Neural cell (in vitro differentiated cells): ENCODE measurements at regions not wholly inside any gene's neighbourhood (a gene's known extent, or its start where the extent isn't known, plus 50 kb on each side); places are given as distances from the start of the nearest gene placed in this dataset.

Experiments
- H2AFZ ChIP-seq: fragments of 200-600, 300-800 bp; sonication (generic), shearing (Covaris generic); 2 replicates; pipeline ENCODE4 v1.6.0; 2014; ENCODE audit warnings: low read depth, mild to moderate bottlenecking, antibody characterized with exemption, low read length, moderate library complexity
- H3F3A ChIP-seq: fragments of 200-600 bp; shearing (Covaris generic); 2 replicates; pipeline ENCODE4 v1.6.1; 2016; ENCODE audit warnings: mild to moderate bottlenecking, moderate library complexity, mixed read lengths, antibody characterized with exemption, low read length; ENCODE audit not compliant: insufficient read depth, poor library complexity, severe bottlenecking
- H3K27ac ChIP-seq: fragments of 200-600, 300-800 bp; sonication (generic), shearing (Covaris generic); 2 replicates; pipeline ENCODE4 v1.5.1; 2014; ENCODE audit warnings: mild to moderate bottlenecking, low read length, moderate library complexity
- H3K27me3 ChIP-seq: fragments of 300-800, 200-600 bp; sonication (generic), shearing (Covaris generic); 2 replicates; pipeline ENCODE4 v1.6.0; 2014; ENCODE audit warnings: mild to moderate bottlenecking, low read depth, low read length, moderate library complexity; ENCODE audit not compliant: insufficient read depth
- H3K36me3 ChIP-seq: fragments of 300-800, 200-600 bp; sonication (generic), shearing (Covaris generic); 2 replicates; pipeline ENCODE4 v1.5.1; 2014; ENCODE audit warnings: mild to moderate bottlenecking, antibody characterized with exemption, low read length, moderate library complexity; ENCODE audit not compliant: insufficient read depth
- H3K4me2 ChIP-seq: fragments of 300-800, 200-600 bp; sonication (generic), shearing (Covaris generic); 2 replicates; pipeline ENCODE4 v1.6.0; 2014; ENCODE audit warnings: mild to moderate bottlenecking, low read length
- H3K4me3 ChIP-seq: fragments of 300-800, 200-600 bp; sonication (generic), shearing (Covaris generic); 2 replicates; pipeline ENCODE4 v1.5.1; 2014; ENCODE audit warnings: mild to moderate bottlenecking, low read length, moderate library complexity
- H3K79me2 ChIP-seq: fragments of 200-600 bp; shearing (Covaris generic); replicated peaks from 2 replicates; pipeline ENCODE4 v1.6.0; 2014; ENCODE audit warnings: mild to moderate bottlenecking, low read length, moderate library complexity; ENCODE audit not compliant: insufficient read depth
- H3K9ac ChIP-seq: fragments of 300-800, 200-600 bp; sonication (generic), shearing (Covaris generic); 2 replicates; pipeline ENCODE4 v1.6.1; 2016; ENCODE audit warnings: mild to moderate bottlenecking, low read length, mixed read lengths
- H3K9me2 ChIP-seq: fragments of 200-600 bp; shearing (Covaris generic); 2 replicates; pipeline ENCODE4 v1.6.1; 2016; ENCODE audit warnings: mild to moderate bottlenecking, low read length, mixed read lengths; ENCODE audit not compliant: insufficient read depth
- H3K9me3 ChIP-seq: fragments of 200-600, 300-800 bp; sonication (generic), shearing (Covaris generic); 2 replicates; pipeline ENCODE4 v1.6.1; 2016; ENCODE audit warnings: mild to moderate bottlenecking, mixed run types, low read length, moderate library complexity, mixed read lengths
- H4K20me1 ChIP-seq: fragments of 200-600 bp; shearing (Covaris generic); 2 replicates; pipeline ENCODE4 v1.6.1; 2016; ENCODE audit warnings: mild to moderate bottlenecking, mixed run types; ENCODE audit not compliant: insufficient read depth
- CTCF ChIP-seq: fragments of 450-650 bp; IDR thresholded peaks from 2 replicates; pipeline ENCODE4 v1.5.1; 2014; ENCODE audit warnings: antibody characterized with exemption, mild to moderate bottlenecking, moderate library complexity; ENCODE audit not compliant: poor library complexity, severe bottlenecking
- EP300 ChIP-seq: fragments of 450-650 bp; conservative IDR thresholded peaks from 2 replicates; pipeline ENCODE4 v1.6.1; 2014; ENCODE audit warnings: antibody characterized with exemption, mild to moderate bottlenecking, moderate library complexity; ENCODE audit not compliant: poor library complexity, severe bottlenecking
- EZH2 ChIP-seq: fragments of 200-600, 300-800 bp; shearing (Covaris generic), sonication (generic); IDR thresholded peaks from 2 replicates; pipeline ENCODE4 v1.6.1; 2014; ENCODE audit warnings: antibody characterized with exemption, low read length, borderline replicate concordance, mild to moderate bottlenecking; ENCODE audit not compliant: insufficient read depth, poor library complexity, severe bottlenecking
- MXI1 ChIP-seq: fragments of 450-650 bp; conservative IDR thresholded peaks from 2 replicates; pipeline ENCODE4 v1.6.1; 2014; ENCODE audit warnings: antibody characterized with exemption, mild to moderate bottlenecking; ENCODE audit not compliant: poor library complexity, severe bottlenecking
- POLR2AphosphoS5 ChIP-seq: IDR thresholded peaks from 2 replicates; pipeline ENCODE4 v1.6.1; 2012
- RAD21 ChIP-seq: fragments of 450-650 bp; conservative IDR thresholded peaks from 2 replicates; pipeline ENCODE4 v1.6.1; 2014; ENCODE audit warnings: antibody characterized with exemption, mild to moderate bottlenecking, moderate library complexity
- REST ChIP-seq: IDR thresholded peaks from 2 replicates; pipeline ENCODE4 v1.6.1; 2012; ENCODE audit warnings: borderline replicate concordance
- SMC3 ChIP-seq: fragments of 450-650 bp; conservative IDR thresholded peaks from 2 replicates; pipeline ENCODE4 v1.6.1; 2014; ENCODE audit warnings: antibody characterized with exemption, mild to moderate bottlenecking, moderate library complexity; ENCODE audit not compliant: poor library complexity
- TAF1 ChIP-seq: IDR thresholded peaks from 2 replicates; pipeline ENCODE4 v1.6.1; 2012; ENCODE audit warnings: low read depth

- H3K9ac ChIP-seq: no peak overlapping the region
- no peaks in the 10 kb centered on the region for H3K9me3 ChIP-seq
- no peak overlapping the region for H3K4me2 ChIP-seq
- no peak overlapping the region for H2AFZ ChIP-seq
- no peaks in the 10 kb centered on the region for H3K9me2 ChIP-seq
- H3K27ac ChIP-seq: no peak overlapping the region
- no peaks in the 10 kb centered on the region for H4K20me1 ChIP-seq
- no peaks in the 10 kb centered on the region for H3K36me3 ChIP-seq
- no peaks in the 10 kb centered on the region for H3K79me2 ChIP-seq
- H3F3A ChIP-seq: no peaks in the 10 kb centered on the region
- no peak for TF ChIP-seq POLR2AphosphoS5
- no peak for TF ChIP-seq EP300
- no peak for TF ChIP-seq TAF1
- no peak for TF ChIP-seq MXI1
- TF ChIP-seq REST: no peak
- TF ChIP-seq CTCF: no peak
- no peak for TF ChIP-seq RAD21
- no peak for TF ChIP-seq SMC3
- TF ChIP-seq EZH2: no peak
- H3K4me3 ChIP-seq: no peak overlapping the region
- no peaks in the 10 kb centered on the region for H3K27me3 ChIP-seq
Observed at GRCh38 chr11:81687057-81687456, 1046.6 kb downstream of the FAM181B start.

GRCh38 chr11:81674211-81674610 is 1059.5 kb downstream of the FAM181B start:
- Histone ChIP-seq H3K9ac (no peak overlapping the region), H3K36me3 (no peaks in the 10 kb centered on the region), H3K4me2 (no peak overlapping the region), H3K79me2 (no peaks in the 10 kb centered on the region), H3K9me2 (no peaks in the 10 kb centered on the region), H3F3A (no peaks in the 10 kb centered on the region), H3K4me3 (no peak overlapping the region), H3K27ac (no peak overlapping the region), H4K20me1 (no peaks in the 10 kb centered on the region), H3K9me3 (no peaks in the 10 kb centered on the region), H2AFZ (no peak overlapping the region), H3K27me3 (no peaks in the 10 kb centered on the region)
- TF ChIP-seq POLR2AphosphoS5: no peak
- no peak for TF ChIP-seq SMC3
- TF ChIP-seq CTCF: no peak
- TF ChIP-seq RAD21: no peak
- no peak for TF ChIP-seq EP300
- TF ChIP-seq MXI1: no peak
- TF ChIP-seq REST: no peak
- TF ChIP-seq TAF1: no peak
- TF ChIP-seq EZH2: no peak
